ENCODE measurements at regions not wholly inside any gene's neighbourhood (a gene's known extent, or its start where the extent isn't known, plus 50 kb on each side); places are given as distances from the start of the nearest gene placed in this dataset.

GRCh38 chr20:11101696-11102095 lies 427.9 kb upstream of the JAG1 start:
- no peak for DNase-seq

GRCh38 chr20:11103866-11104265 lies 430.1 kb upstream of the JAG1 start:
- no peak for DNase-seq

DNA sequence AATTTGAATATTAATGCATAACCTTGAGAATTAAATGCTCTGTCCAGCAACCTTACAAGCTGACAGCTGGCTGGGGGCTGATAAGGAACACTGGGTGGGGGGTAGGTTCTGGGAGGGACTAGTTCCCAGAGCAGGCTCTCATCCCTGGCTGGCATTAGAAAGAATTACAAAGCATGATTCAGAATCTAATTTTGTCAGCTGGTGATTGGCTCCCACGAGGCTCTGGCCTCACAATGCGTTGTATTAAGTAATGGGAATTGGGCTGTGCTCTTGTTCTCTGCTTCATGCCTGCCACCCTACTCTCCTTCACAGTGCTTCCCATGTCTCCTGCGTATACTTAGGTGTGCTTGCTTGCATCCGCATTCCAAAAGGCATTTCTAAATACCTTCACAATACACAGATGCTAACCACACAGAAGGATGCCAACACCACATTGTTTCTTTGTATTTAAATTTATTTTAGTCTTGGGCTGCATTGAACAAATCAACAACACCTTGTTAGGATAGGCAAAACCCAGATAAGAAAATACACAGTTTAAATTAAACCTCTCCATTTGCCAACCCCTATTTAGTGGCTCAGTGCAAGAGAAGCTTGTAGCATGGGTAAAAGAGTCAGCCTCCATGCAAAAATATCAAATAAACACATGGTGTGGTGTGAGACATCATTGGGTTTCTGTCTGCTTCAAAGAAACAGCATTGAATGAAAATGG lies 434.5 kb upstream of the JAG1 start:
- DNase-seq: no peak

DNA sequence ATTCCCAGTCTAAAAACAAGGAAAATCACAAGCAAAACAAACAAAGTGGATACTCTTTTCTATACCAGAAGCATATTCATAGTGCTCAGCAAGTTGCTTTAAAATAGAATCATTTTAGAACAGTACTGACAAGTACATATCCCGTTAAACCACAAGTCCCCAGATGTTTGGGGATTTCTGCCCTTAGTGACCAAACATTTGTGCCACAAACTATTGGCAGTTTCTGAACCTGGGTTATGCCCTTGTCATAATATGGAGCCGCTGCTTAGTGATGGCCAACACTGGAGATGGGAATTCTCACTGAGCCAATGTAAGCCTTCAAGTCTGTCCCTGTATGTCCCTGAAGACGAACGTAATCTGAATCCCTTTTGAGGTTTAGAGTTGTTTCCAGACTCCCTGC lies 436.7 kb upstream of the JAG1 start:
- no peak for DNase-seq

DNA sequence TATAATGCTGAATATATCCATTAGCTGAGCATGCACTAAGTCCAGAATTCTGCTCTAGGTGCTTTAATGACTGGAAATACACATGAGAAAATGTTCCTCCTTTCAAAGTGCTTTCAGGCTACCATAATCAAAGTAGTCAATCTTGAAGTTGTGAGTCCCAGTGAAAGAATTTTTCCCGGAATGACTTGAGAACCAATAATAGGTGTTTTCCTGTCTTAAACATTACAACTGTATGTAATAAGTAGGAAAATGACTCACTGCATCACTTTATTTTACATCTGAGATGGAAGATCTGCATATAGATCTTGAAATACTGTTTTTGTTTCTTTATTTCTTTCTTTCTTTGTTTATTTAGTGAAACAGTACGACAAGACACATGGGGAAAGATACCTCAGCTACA lies 437.4 kb upstream of the JAG1 start:
- DNase-seq: no peak

- no peak for DNase-seq
These were observed 439.0 kb upstream of the JAG1 start for GRCh38 chr20:11112832-11113231.

GRCh38 chr20:11114382-11114781 lies 440.6 kb upstream of the JAG1 start:
- no peak for DNase-seq

- DNase-seq: no peak
These were observed 444.2 kb upstream of the JAG1 start for GRCh38 chr20:11117808-11118528.

DNA sequence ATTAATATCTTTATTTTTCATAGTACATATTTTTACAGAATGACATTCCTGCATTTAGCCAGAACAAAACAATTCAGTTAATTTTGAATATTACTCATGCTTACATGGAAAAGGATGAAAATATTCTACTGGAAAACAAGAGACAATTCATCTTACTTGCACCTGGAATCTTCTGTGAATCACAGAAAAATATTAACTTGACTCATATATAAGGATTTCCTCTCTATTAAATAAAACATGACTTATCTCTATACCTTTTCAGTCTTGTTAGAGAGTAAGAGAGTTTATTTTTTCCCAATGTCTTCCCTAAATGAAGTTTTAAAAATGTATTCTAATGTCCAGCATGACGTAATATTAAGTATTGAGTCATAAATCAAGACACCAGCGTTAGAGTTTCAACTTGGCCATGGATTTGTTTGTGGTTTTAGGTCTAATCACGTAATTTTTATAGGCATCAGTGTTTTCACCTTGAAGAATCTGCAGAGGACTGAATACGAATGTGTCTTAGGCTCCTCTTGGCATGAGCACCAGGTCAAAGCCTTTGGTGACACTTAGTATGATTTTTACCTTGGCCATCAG lies 445.1 kb upstream of the JAG1 start:
- no peak for DNase-seq

- DNase-seq: no peak
These were observed 445.8 kb upstream of the JAG1 start for GRCh38 chr20:11119573-11119972.

GRCh38 chr20:11120431-11120830 lies 446.6 kb upstream of the JAG1 start:
- DNase-seq: no peak

DNA sequence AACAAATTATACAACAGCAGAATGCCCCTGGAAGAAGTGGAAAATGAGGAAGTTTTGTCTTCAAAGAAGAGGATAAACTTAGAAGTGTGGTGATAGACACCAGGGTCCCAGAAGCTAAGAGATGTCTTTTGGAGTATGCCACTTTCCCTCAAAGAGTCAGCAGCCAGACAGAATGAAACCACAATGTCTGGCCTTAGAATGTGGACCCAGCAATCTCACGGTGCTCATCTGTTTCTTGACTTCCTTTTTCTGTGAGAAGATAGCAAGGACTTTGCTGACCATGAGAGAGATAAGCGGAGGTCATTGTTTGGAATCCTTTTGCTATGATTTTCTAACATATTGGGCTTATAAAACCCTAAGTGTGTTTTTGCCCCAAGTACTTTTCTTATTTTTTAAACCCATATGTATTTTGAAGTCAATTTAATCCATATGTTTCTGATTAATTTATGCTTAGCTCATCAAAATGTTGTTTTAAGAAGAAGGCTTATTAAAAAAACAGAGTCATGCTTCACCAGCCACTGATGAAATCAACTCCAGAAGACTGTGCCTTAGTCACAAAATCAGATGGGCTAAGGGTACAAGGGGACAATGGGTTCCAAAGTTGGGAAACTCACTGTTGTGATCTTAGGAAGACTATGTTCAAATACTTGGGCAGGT lies 451.2 kb upstream of the JAG1 start:
- DNase-seq: no peak

GRCh38 chr20:11128220-11128718 lies 454.5 kb upstream of the JAG1 start:
- DNase-seq: no peak

DNA sequence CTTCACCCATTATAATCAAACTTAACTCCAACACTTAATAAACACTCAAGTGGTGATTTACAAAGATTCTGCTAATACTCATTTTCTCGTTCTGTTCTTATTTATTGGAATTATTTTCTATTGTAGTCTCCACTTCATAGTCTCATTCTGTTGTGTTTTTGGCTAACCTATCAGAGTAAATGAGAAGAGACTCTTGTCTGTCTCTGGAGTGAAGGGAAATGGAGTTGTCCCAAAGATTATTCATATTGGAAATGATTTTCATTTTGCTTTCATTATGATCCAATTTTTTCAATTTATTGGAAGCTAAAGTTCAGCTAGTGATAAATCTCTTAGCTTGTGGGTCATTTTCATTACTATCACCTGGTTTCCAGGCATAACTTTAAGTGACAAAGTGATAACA lies 454.9 kb upstream of the JAG1 start:
- no peak for DNase-seq

DNA sequence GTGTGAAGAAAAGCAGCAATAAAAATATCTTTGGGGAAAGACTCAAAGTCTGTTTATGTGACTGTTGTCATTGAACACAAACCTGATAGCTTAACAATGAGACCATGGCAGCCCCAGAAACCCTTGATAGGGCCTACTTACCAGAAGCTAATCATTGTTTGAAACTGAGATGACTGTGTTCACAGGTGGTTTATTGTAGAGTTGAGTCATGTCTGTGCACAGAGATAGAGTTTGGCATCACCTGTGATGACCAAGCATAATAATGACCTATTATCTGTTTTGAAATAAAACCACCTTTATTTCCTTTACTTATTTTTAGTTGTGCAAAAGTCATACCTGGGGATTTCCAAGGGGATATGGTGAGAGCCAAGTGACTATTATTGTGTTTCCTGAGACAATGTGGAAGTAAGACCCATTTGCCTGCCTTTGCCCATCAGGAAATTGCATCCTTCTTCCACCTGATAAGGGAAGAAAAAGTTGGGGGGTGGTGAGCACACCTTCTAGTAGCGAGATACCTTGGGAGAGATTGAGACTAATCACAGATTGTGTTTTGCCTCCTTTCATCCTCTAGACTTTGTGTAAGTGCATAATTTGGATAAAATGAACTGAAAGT lies 456.9 kb upstream of the JAG1 start:
- no peak for DNase-seq

- DNase-seq: no peak
These were observed 459.1 kb upstream of the JAG1 start for GRCh38 chr20:11132819-11133415.

- DNase-seq: no peak
These were observed 462.9 kb upstream of the JAG1 start for GRCh38 chr20:11136691-11137090.

GRCh38 chr20:11137688-11138087 lies 463.9 kb upstream of the JAG1 start:
- DNase-seq: no peak

DNA sequence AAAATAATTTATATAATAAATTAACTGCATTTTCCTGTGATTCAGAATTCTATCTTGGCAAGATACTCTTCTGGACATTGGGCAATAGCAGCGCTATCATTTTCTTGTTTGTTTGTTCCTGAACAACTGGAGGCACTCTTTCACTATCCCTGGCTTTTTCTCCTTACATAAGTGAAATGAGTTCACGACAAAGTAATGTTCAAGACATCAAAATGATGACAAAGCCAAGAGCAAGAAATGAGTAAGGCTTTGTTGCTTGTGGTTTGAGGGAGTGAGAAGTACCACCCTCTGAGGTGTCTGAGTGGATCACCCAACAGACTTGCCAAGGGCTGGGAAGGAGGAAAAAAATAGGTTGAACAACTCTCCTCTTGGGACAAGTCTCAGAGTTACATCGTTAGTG lies 466.6 kb upstream of the JAG1 start:
- DNase-seq: no peak

GRCh38 chr20:11143481-11143880 lies 469.7 kb upstream of the JAG1 start:
- DNase-seq: no peak

GRCh38 chr20:11144114-11144950 lies 470.5 kb upstream of the JAG1 start:
- no peak for DNase-seq

DNA sequence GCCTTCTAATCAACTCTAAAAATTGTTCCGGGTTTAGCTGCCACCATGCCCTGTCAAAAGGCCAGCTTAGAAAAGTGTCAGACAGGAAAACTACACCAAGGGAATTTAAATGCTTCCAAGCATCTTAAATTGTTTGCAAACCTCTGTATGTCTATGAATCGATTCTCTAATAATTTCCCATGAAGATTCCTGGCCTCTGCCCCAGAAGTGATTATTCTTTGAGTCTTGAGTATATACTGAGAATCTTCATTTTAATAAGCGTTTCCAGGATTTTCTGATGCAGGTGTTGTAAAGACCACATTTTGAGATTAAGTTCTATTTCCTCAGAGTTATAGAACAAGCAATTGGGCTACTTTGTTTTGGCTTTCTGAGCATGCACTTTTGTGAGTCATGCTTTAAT lies 471.8 kb upstream of the JAG1 start:
- DNase-seq: no peak
